Neural cell (in vitro differentiated cells): ENCODE measurements at regions not wholly inside any gene's neighbourhood (a gene's known extent, or its start where the extent isn't known, plus 50 kb on each side); places are given as distances from the start of the nearest gene placed in this dataset.

Experiments
- H2AFZ ChIP-seq: fragments of 200-600, 300-800 bp; sonication (generic), shearing (Covaris generic); 2 replicates; pipeline ENCODE4 v1.6.0; 2014; ENCODE audit warnings: low read depth, mild to moderate bottlenecking, antibody characterized with exemption, low read length, moderate library complexity
- H3F3A ChIP-seq: fragments of 200-600 bp; shearing (Covaris generic); 2 replicates; pipeline ENCODE4 v1.6.1; 2016; ENCODE audit warnings: mild to moderate bottlenecking, moderate library complexity, mixed read lengths, antibody characterized with exemption, low read length; ENCODE audit not compliant: insufficient read depth, poor library complexity, severe bottlenecking
- H3K27ac ChIP-seq: fragments of 200-600, 300-800 bp; sonication (generic), shearing (Covaris generic); 2 replicates; pipeline ENCODE4 v1.5.1; 2014; ENCODE audit warnings: mild to moderate bottlenecking, low read length, moderate library complexity
- H3K27me3 ChIP-seq: fragments of 300-800, 200-600 bp; sonication (generic), shearing (Covaris generic); 2 replicates; pipeline ENCODE4 v1.6.0; 2014; ENCODE audit warnings: mild to moderate bottlenecking, low read depth, low read length, moderate library complexity; ENCODE audit not compliant: insufficient read depth
- H3K36me3 ChIP-seq: fragments of 300-800, 200-600 bp; sonication (generic), shearing (Covaris generic); 2 replicates; pipeline ENCODE4 v1.5.1; 2014; ENCODE audit warnings: mild to moderate bottlenecking, antibody characterized with exemption, low read length, moderate library complexity; ENCODE audit not compliant: insufficient read depth
- H3K4me2 ChIP-seq: fragments of 300-800, 200-600 bp; sonication (generic), shearing (Covaris generic); 2 replicates; pipeline ENCODE4 v1.6.0; 2014; ENCODE audit warnings: mild to moderate bottlenecking, low read length
- H3K4me3 ChIP-seq: fragments of 300-800, 200-600 bp; sonication (generic), shearing (Covaris generic); 2 replicates; pipeline ENCODE4 v1.5.1; 2014; ENCODE audit warnings: mild to moderate bottlenecking, low read length, moderate library complexity
- H3K79me2 ChIP-seq: fragments of 200-600 bp; shearing (Covaris generic); replicated peaks from 2 replicates; pipeline ENCODE4 v1.6.0; 2014; ENCODE audit warnings: mild to moderate bottlenecking, low read length, moderate library complexity; ENCODE audit not compliant: insufficient read depth
- H3K9ac ChIP-seq: fragments of 300-800, 200-600 bp; sonication (generic), shearing (Covaris generic); 2 replicates; pipeline ENCODE4 v1.6.1; 2016; ENCODE audit warnings: mild to moderate bottlenecking, low read length, mixed read lengths
- H3K9me2 ChIP-seq: fragments of 200-600 bp; shearing (Covaris generic); 2 replicates; pipeline ENCODE4 v1.6.1; 2016; ENCODE audit warnings: mild to moderate bottlenecking, low read length, mixed read lengths; ENCODE audit not compliant: insufficient read depth
- H3K9me3 ChIP-seq: fragments of 200-600, 300-800 bp; sonication (generic), shearing (Covaris generic); 2 replicates; pipeline ENCODE4 v1.6.1; 2016; ENCODE audit warnings: mild to moderate bottlenecking, mixed run types, low read length, moderate library complexity, mixed read lengths
- H4K20me1 ChIP-seq: fragments of 200-600 bp; shearing (Covaris generic); 2 replicates; pipeline ENCODE4 v1.6.1; 2016; ENCODE audit warnings: mild to moderate bottlenecking, mixed run types; ENCODE audit not compliant: insufficient read depth
- EP300 ChIP-seq: fragments of 450-650 bp; conservative IDR thresholded peaks from 2 replicates; pipeline ENCODE4 v1.6.1; 2014; ENCODE audit warnings: antibody characterized with exemption, mild to moderate bottlenecking, moderate library complexity; ENCODE audit not compliant: poor library complexity, severe bottlenecking
- EZH2 ChIP-seq: fragments of 200-600, 300-800 bp; shearing (Covaris generic), sonication (generic); IDR thresholded peaks from 2 replicates; pipeline ENCODE4 v1.6.1; 2014; ENCODE audit warnings: antibody characterized with exemption, low read length, borderline replicate concordance, mild to moderate bottlenecking; ENCODE audit not compliant: insufficient read depth, poor library complexity, severe bottlenecking
- MXI1 ChIP-seq: fragments of 450-650 bp; conservative IDR thresholded peaks from 2 replicates; pipeline ENCODE4 v1.6.1; 2014; ENCODE audit warnings: antibody characterized with exemption, mild to moderate bottlenecking; ENCODE audit not compliant: poor library complexity, severe bottlenecking
- POLR2AphosphoS5 ChIP-seq: IDR thresholded peaks from 2 replicates; pipeline ENCODE4 v1.6.1; 2012
- RAD21 ChIP-seq: fragments of 450-650 bp; conservative IDR thresholded peaks from 2 replicates; pipeline ENCODE4 v1.6.1; 2014; ENCODE audit warnings: antibody characterized with exemption, mild to moderate bottlenecking, moderate library complexity
- SMC3 ChIP-seq: fragments of 450-650 bp; conservative IDR thresholded peaks from 2 replicates; pipeline ENCODE4 v1.6.1; 2014; ENCODE audit warnings: antibody characterized with exemption, mild to moderate bottlenecking, moderate library complexity; ENCODE audit not compliant: poor library complexity
- TAF1 ChIP-seq: IDR thresholded peaks from 2 replicates; pipeline ENCODE4 v1.6.1; 2012; ENCODE audit warnings: low read depth
- TF ChIP-seq, protein P1 (sequence below): IDR thresholded peaks from 2 replicates; pipeline ENCODE4 v1.6.1; 2012; ENCODE audit warnings: borderline replicate concordance
- TF ChIP-seq, protein P2 (sequence below): fragments of 450-650 bp; IDR thresholded peaks from 2 replicates; pipeline ENCODE4 v1.5.1; 2014; ENCODE audit warnings: antibody characterized with exemption, mild to moderate bottlenecking, moderate library complexity; ENCODE audit not compliant: poor library complexity, severe bottlenecking

DNA sequence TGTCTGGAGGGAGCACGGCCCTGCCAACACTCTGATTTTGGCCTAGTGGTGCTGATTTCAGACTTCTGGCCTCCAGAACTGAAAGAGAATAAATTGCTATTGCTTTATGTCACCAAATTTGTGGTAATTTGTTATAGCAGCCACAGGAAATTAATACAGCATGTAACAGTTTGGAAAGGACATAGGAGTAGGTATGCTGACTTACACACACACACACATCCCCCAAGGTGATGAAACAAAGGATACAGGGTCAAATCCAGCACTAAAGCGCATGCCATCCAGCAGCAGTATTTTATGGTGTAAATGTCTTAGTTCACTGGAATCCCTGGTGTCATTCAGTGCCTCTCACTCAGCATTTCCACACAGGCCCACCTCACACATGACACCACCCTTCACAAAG, 72.2 kb upstream of the MAN1A2 start:
- Histone ChIP-seq H3F3A (no peaks in the 10 kb centered on the region), H3K9me3 (no peaks in the 10 kb centered on the region), H3K9ac (no peak overlapping the region), H2AFZ (no peak overlapping the region), H3K27me3 (no peaks in the 10 kb centered on the region), H3K4me3 (no peak overlapping the region), H3K27ac (no peak overlapping the region), H3K79me2 (no peaks in the 10 kb centered on the region), H3K9me2 (no peaks in the 10 kb centered on the region), H3K36me3 (no peaks in the 10 kb centered on the region), H4K20me1 (no peaks in the 10 kb centered on the region), H3K4me2 (no peak overlapping the region)
- TF ChIP-seq EP300 (no peak), MXI1 (no peak), SMC3 (no peak), POLR2AphosphoS5 (no peak), TAF1 (no peak), EZH2 (no peak), RAD21 (no peak)
- TF ChIP-seq, protein P1, sequence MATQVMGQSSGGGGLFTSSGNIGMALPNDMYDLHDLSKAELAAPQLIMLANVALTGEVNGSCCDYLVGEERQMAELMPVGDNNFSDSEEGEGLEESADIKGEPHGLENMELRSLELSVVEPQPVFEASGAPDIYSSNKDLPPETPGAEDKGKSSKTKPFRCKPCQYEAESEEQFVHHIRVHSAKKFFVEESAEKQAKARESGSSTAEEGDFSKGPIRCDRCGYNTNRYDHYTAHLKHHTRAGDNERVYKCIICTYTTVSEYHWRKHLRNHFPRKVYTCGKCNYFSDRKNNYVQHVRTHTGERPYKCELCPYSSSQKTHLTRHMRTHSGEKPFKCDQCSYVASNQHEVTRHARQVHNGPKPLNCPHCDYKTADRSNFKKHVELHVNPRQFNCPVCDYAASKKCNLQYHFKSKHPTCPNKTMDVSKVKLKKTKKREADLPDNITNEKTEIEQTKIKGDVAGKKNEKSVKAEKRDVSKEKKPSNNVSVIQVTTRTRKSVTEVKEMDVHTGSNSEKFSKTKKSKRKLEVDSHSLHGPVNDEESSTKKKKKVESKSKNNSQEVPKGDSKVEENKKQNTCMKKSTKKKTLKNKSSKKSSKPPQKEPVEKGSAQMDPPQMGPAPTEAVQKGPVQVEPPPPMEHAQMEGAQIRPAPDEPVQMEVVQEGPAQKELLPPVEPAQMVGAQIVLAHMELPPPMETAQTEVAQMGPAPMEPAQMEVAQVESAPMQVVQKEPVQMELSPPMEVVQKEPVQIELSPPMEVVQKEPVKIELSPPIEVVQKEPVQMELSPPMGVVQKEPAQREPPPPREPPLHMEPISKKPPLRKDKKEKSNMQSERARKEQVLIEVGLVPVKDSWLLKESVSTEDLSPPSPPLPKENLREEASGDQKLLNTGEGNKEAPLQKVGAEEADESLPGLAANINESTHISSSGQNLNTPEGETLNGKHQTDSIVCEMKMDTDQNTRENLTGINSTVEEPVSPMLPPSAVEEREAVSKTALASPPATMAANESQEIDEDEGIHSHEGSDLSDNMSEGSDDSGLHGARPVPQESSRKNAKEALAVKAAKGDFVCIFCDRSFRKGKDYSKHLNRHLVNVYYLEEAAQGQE = no peak
- TF ChIP-seq, protein P2, sequence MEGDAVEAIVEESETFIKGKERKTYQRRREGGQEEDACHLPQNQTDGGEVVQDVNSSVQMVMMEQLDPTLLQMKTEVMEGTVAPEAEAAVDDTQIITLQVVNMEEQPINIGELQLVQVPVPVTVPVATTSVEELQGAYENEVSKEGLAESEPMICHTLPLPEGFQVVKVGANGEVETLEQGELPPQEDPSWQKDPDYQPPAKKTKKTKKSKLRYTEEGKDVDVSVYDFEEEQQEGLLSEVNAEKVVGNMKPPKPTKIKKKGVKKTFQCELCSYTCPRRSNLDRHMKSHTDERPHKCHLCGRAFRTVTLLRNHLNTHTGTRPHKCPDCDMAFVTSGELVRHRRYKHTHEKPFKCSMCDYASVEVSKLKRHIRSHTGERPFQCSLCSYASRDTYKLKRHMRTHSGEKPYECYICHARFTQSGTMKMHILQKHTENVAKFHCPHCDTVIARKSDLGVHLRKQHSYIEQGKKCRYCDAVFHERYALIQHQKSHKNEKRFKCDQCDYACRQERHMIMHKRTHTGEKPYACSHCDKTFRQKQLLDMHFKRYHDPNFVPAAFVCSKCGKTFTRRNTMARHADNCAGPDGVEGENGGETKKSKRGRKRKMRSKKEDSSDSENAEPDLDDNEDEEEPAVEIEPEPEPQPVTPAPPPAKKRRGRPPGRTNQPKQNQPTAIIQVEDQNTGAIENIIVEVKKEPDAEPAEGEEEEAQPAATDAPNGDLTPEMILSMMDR = no peak

DNA sequence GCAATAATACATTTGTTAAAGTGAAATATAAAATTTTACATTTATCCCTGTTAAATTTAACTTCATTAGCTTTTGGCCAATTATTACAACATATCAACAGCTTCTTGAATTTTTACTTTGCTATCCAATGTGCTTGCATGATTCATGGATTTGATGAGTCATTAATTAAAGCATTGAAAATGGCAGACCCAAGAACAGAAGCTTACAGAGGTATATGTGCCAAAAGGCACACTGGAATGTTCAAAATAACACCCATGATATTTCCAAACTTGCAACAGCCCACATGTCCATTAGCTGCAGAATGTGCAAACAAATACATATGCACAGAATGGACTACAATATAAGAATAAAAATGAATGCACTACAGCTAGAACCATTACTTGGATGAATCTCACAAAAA, 76.4 kb upstream of the MAN1A2 start:
- Histone ChIP-seq H3K4me2 (no peak overlapping the region), H4K20me1 (no peaks in the 10 kb centered on the region), H3K9me3 (no peaks in the 10 kb centered on the region), H3K9me2 (no peaks in the 10 kb centered on the region), H3K4me3 (no peak overlapping the region), H3K9ac (no peak overlapping the region), H3K36me3 (no peaks in the 10 kb centered on the region), H3F3A (no peaks in the 10 kb centered on the region), H2AFZ (no peak overlapping the region), H3K79me2 (no peaks in the 10 kb centered on the region), H3K27me3 (no peaks in the 10 kb centered on the region), H3K27ac (no peak overlapping the region)
- TF ChIP-seq TAF1 = no peak
- TF ChIP-seq EZH2 = no peak
- TF ChIP-seq RAD21 = no peak
- no peak for TF ChIP-seq POLR2AphosphoS5
- TF ChIP-seq MXI1 = no peak
- TF ChIP-seq, protein P1 = no peak
- TF ChIP-seq SMC3 = no peak
- TF ChIP-seq, protein P2 = no peak
- no peak for TF ChIP-seq EP300
